ENCODE measurements at regions not wholly inside any gene's neighbourhood (a gene's known extent, or its start where the extent isn't known, plus 50 kb on each side); places are given as distances from the start of the nearest gene placed in this dataset.
A peak's percentile ranks its signal among the peaks of the same experiment; 100 is the strongest.

DNA sequence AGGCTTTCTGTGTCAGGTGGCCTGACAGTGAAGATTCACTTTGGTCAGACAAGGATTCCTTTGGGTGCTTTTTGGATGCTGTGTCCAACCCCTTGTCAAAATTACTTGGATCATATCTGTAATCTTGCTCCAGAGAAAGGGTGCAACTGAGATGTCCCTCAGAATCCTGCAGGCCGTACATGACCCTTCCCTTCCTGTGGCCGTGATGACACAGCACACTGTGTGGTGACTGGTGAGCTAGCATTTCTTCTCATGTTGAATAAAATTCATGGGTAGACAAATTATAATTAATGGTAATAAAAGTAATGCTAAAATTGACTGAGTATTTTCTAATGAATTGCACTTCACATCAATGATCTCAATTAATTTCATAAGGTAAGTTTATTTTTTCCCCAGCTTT, 356.2 kb downstream of the LPIN1 start:
- no peak overlapping the region for H3K4me2 ChIP-seq
- Mint-ChIP-seq H3K4me1 (peaks cover 6% of the 10 kb centered on the region), H3K27me3 (ENCODE audit: insufficient read depth, low read depth) (no peaks in the 10 kb centered on the region), H3K4me3 (no peak overlapping the region), H3K27ac (peak overlapping the region; percentile 38), H3K36me3 (no peaks in the 10 kb centered on the region), H3K9me3 (no peaks in the 10 kb centered on the region)
- no peak overlapping the region for H2AFZ ChIP-seq (replicated peaks)
- no peak overlapping the region for H3K9ac ChIP-seq
- H3K9me3 ChIP-seq (ENCODE audit: low read depth): no peaks in the 10 kb centered on the region
- no peaks in the 10 kb centered on the region for H3F3A ChIP-seq (ENCODE audit: low read depth)
- H4K20me1 ChIP-seq (ENCODE audit: low read depth): no peaks in the 10 kb centered on the region
- no peaks in the 10 kb centered on the region for H3K4me1 ChIP-seq
- no peaks in the 10 kb centered on the region for H3K36me3 ChIP-seq
- no peaks in the 10 kb centered on the region for H3K79me2 ChIP-seq (ENCODE audit: low read depth)
- H3K27ac ChIP-seq: no peak overlapping the region
- no peaks in the 10 kb centered on the region for H3K27me3 ChIP-seq
- no peak overlapping the region for H3K4me3 ChIP-seq
- TF ChIP-seq, protein P1, sequence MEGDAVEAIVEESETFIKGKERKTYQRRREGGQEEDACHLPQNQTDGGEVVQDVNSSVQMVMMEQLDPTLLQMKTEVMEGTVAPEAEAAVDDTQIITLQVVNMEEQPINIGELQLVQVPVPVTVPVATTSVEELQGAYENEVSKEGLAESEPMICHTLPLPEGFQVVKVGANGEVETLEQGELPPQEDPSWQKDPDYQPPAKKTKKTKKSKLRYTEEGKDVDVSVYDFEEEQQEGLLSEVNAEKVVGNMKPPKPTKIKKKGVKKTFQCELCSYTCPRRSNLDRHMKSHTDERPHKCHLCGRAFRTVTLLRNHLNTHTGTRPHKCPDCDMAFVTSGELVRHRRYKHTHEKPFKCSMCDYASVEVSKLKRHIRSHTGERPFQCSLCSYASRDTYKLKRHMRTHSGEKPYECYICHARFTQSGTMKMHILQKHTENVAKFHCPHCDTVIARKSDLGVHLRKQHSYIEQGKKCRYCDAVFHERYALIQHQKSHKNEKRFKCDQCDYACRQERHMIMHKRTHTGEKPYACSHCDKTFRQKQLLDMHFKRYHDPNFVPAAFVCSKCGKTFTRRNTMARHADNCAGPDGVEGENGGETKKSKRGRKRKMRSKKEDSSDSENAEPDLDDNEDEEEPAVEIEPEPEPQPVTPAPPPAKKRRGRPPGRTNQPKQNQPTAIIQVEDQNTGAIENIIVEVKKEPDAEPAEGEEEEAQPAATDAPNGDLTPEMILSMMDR (IDR thresholded peaks at IDR 0.05): no peak
- TF ChIP-seq EZH2phosphoT487 (IDR thresholded peaks at IDR 0.05) (no peak), EZH2 (IDR thresholded peaks at IDR 0.05) (no peak)
- DNase-seq (ENCODE audit: low spot score): no peak

DNA sequence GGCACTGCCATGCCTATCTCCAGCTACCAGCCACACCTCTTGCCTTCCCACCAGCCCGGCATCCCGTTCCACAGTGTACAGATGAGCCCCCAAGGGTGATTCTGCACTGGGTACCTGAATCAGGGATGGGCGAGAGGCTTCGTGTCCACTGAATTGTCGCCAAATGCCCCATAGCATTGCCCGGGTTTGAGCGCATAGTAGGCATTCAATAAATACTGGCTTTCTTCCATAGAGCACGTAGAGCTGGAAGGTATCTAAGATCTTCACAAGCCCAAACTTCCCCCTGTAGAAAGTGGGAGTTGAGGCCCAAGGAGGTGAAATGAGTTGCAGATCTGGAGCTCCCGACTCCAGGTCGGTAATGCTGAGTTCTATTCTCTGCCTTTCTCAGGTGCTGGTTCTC, 358.7 kb downstream of the LPIN1 start:
- H3K79me2 ChIP-seq (ENCODE audit: low read depth): no peaks in the 10 kb centered on the region
- H3F3A ChIP-seq (ENCODE audit: low read depth): no peaks in the 10 kb centered on the region
- no peaks in the 10 kb centered on the region for H3K9me3 Mint-ChIP-seq

DNA sequence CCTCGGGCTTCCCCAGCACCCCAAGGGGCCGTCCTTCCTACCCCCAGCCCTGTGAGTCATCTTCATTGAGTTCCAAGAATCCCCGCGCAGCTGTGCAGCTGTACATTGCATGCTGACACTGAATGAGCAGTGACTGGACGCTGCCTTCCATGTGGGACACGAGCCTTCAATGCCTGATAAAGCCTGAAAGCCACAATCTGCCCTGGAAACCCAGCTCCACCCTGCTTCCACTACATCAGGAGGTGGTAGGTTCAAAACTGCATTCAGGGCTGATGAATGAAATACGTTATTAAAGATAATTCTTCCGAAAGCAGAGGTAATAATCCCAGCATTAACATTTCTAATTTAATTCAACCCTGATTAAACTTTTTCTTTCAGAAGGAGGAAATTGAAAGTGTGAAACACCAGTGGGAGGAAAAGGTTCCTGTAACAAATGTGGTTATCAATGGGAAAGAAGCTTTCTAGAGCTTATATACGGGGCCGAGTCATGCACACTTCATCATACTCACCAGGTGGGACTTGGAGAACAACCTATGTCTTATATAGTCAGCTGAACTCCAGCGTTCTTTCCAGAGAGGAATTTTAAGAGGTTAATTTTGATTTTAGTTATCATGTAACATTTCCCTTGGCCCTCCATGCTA, 360.1 kb downstream of the LPIN1 start:
- DNase-seq (ENCODE audit: low spot score): no peak
- Mint-ChIP-seq H3K36me3 (no peaks in the 10 kb centered on the region), H3K4me1 (peaks cover 3% of the 10 kb centered on the region), H3K27me3 (ENCODE audit: insufficient read depth, low read depth) (no peaks in the 10 kb centered on the region), H3K9me3 (no peaks in the 10 kb centered on the region), H3K4me3 (no peak overlapping the region), H3K27ac (no peak overlapping the region)
- H3K9me3 ChIP-seq (ENCODE audit: low read depth): no peaks in the 10 kb centered on the region
- no peaks in the 10 kb centered on the region for H3F3A ChIP-seq (ENCODE audit: low read depth)
- H2AFZ ChIP-seq (replicated peaks): no peak overlapping the region
- no peak overlapping the region for H3K4me3 ChIP-seq
- H3K27ac ChIP-seq: no peak overlapping the region
- TF ChIP-seq, protein P1 (IDR thresholded peaks at IDR 0.05): no peak
- H4K20me1 ChIP-seq (ENCODE audit: low read depth): no peaks in the 10 kb centered on the region
- no peak overlapping the region for H3K4me2 ChIP-seq
- no peak overlapping the region for H3K9ac ChIP-seq
- no peaks in the 10 kb centered on the region for H3K79me2 ChIP-seq (ENCODE audit: low read depth)
- H3K27me3 ChIP-seq: no peaks in the 10 kb centered on the region
- peaks cover 6% of the 10 kb centered on the region for H3K4me1 ChIP-seq
- no peaks in the 10 kb centered on the region for H3K36me3 ChIP-seq

More for the DNA sequence above, 358.7 kb downstream of the LPIN1 start:
- no peak overlapping the region for H3K27ac ChIP-seq
- H2AFZ ChIP-seq (replicated peaks): no peak overlapping the region
- H3K4me2 ChIP-seq: no peak overlapping the region
- H3K27me3 ChIP-seq: no peaks in the 10 kb centered on the region
- peaks cover 6% of the 10 kb centered on the region for H3K4me1 ChIP-seq
- no peak overlapping the region for H3K9ac ChIP-seq
- DNase-seq (ENCODE audit: low spot score): no peak
- no peaks in the 10 kb centered on the region for H4K20me1 ChIP-seq (ENCODE audit: low read depth)
- Mint-ChIP-seq H3K4me1 (peaks cover 6% of the 10 kb centered on the region), H3K4me3 (no peak overlapping the region), H3K27ac (no peak overlapping the region), H3K36me3 (no peaks in the 10 kb centered on the region), H3K27me3 (ENCODE audit: insufficient read depth, low read depth) (no peaks in the 10 kb centered on the region)
- H3K4me3 ChIP-seq: no peak overlapping the region
- TF ChIP-seq EZH2phosphoT487 (IDR thresholded peaks at IDR 0.05) (no peak), EZH2 (IDR thresholded peaks at IDR 0.05) (no peak)
- TF ChIP-seq, protein P1 (IDR thresholded peaks at IDR 0.05): no peak
- no peaks in the 10 kb centered on the region for H3K36me3 ChIP-seq
- no peaks in the 10 kb centered on the region for H3K9me3 ChIP-seq (ENCODE audit: low read depth)
